Stomach (tissue), 4 donors: ENCODE measurements at regions not wholly inside any gene's neighbourhood (a gene's known extent, or its start where the extent isn't known, plus 50 kb on each side); places are given as distances from the start of the nearest gene placed in this dataset.

Experiments used
- CTCF ChIP-seq, 7 experiments: fragments of 450-650 bp in 4 of 7; fragments of 200-600 bp in 3 of 7; sonication (generic) in 3 of 7; IDR thresholded peaks; one replicate each; pipeline ENCODE4 v1.5.1; 2016 to 2019; ENCODE audit warnings: antibody characterized with exemption in 7 of 7, control low read depth in 2 of 7, mild to moderate bottlenecking in 1 of 7
- EP300 ChIP-seq: sonication (generic); formaldehyde crosslinking; IDR thresholded peaks from one replicate; pipeline ENCODE4 v1.6.1; 2017; ENCODE audit warnings: antibody characterized with exemption
- POLR2A ChIP-seq, 4 donors: fragments of 450-650 bp; IDR thresholded peaks; one replicate each; pipeline ENCODE4 v1.6.1; 2016; ENCODE audit warnings: antibody characterized with exemption in 4 of 4, control low read depth in 2 of 4, mild to moderate bottlenecking in 1 of 4, moderate library complexity in 1 of 4
- POLR2AphosphoS5 ChIP-seq, 3 donors: sonication (generic); formaldehyde crosslinking; IDR thresholded peaks; one replicate each; pipeline ENCODE4 v1.6.1; 2016; ENCODE audit warnings: antibody characterized with exemption in 3 of 3

- TF ChIP-seq CTCF (IDR thresholded peaks at IDR 0.05) = no peak
- no peak for TF ChIP-seq POLR2A (IDR thresholded peaks at IDR 0.05)
- TF ChIP-seq EP300 = no peak
- TF ChIP-seq POLR2AphosphoS5 (IDR thresholded peaks at IDR 0.05) = no peak
These were observed 101.5 kb downstream of the CEBPB start for GRCh38 chr20:50292079-50292590.
